BJ (cell line): ENCODE measurements at regions not wholly inside any gene's neighbourhood (a gene's known extent, or its start where the extent isn't known, plus 50 kb on each side); places are given as distances from the start of the nearest gene placed in this dataset.

Experiments
- CTCF ChIA-PET: fragments of 350-600 bp; formaldehyde crosslinking; extraction: SDS; loops from one replicate; lab custom pipeline; 2021; ENCODE audit warnings: antibody characterized with exemption, inconsistent platforms; lab: Yijun Ruan, JAX
- POLR2A ChIA-PET: fragments of 300-600 bp; sonication (Branson Sonifier 250); formaldehyde crosslinking; extraction: SDS; loops from one replicate; lab custom pipeline; 2021; ENCODE audit warnings: antibody characterized with exemption; lab: Charles Lee
- DNase-seq: peaks from one replicate; pipeline ENCODE4 v3.0.0-alpha.2; 2011; ENCODE audit warnings: low read depth
- H3K27me3 ChIP-seq: 2 replicates; pipeline ENCODE4 v1.6.0; 2011; ENCODE audit warnings: low read length; ENCODE audit not compliant: control insufficient read depth, insufficient read depth
- H3K36me3 ChIP-seq: 2 replicates; pipeline ENCODE4 v1.5.1; 2011; ENCODE audit warnings: low read length; ENCODE audit not compliant: control insufficient read depth, insufficient read depth
- H3K4me3 ChIP-seq: 2 replicates; pipeline ENCODE4 v1.5.1; 2011; ENCODE audit warnings: low read depth, mild to moderate bottlenecking, control low read depth, low read length
- CTCF ChIP-seq: IDR thresholded peaks from 2 replicates; pipeline ENCODE4 v1.5.1; 2011; ENCODE audit warnings: low read depth, mild to moderate bottlenecking, control low read depth, inconsistent platforms, low read length, moderate library complexity; ENCODE audit not compliant: insufficient read depth

GRCh38 chr10:120132811-120133210 lies 240.3 kb downstream of the SEC23IP start:
- CTCF ChIA-PET = interaction anchor here (0.6 kb wide), 1 partner anchor 1216 kb away, joined by 4 read pairs; no protein-coding TSS in a partner anchor
- no peak for DNase-seq
- Histone ChIP-seq H3K27me3 (no peaks in the 10 kb centered on the region), H3K4me3 (no peak overlapping the region), H3K36me3 (no peaks in the 10 kb centered on the region)
- no peak for TF ChIP-seq CTCF
- POLR2A ChIA-PET = no interaction called here

DNA sequence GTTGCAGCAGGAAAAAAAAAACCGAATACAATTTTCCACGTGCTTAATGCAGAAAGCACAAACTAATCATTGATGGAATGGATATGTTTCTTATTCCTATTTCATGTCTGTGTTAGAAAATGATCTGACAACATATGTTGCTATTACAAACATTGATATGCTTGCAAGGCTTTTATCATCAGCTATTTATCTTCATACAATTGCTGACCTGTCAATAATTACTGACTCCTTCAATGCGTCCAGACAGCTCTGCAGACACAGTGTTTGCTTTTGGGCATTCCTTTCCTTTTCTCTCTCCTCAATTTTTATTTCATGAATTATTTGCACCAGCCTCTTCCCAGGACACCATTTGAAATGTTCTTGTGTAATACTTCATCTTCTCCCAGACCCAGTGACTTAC lies 246.2 kb downstream of the SEC23IP start:
- Histone ChIP-seq H3K36me3 (no peaks in the 10 kb centered on the region), H3K4me3 (no peak overlapping the region), H3K27me3 (no peaks in the 10 kb centered on the region)
- DNase-seq = no peak
- CTCF ChIA-PET = interaction anchor here (0.6 kb wide), 1 partner anchor 481 kb away, joined by 3 read pairs; no protein-coding TSS in a partner anchor
- POLR2A ChIA-PET = no interaction called here
- no peak for TF ChIP-seq CTCF

- CTCF ChIA-PET = interaction anchor here (0.7 kb wide), 1 partner anchor 111 kb away, joined by 3 read pairs; no protein-coding TSS in a partner anchor
- DNase-seq = no peak
- POLR2A ChIA-PET = no interaction called here
- Histone ChIP-seq H3K27me3 (no peaks in the 10 kb centered on the region), H3K36me3 (no peaks in the 10 kb centered on the region), H3K4me3 (no peak overlapping the region)
- TF ChIP-seq CTCF = no peak
Measured at GRCh38 chr10:120145107-120145506, 252.6 kb downstream of the SEC23IP start.

- ChIA-PET CTCF (no interaction called here), POLR2A (no interaction called here)
- no peak for TF ChIP-seq CTCF
- H3K4me3 ChIP-seq = no peak overlapping the region
- no peaks in the 10 kb centered on the region for H3K27me3 ChIP-seq
- H3K36me3 ChIP-seq = no peaks in the 10 kb centered on the region
- DNase-seq = no peak
Measured at GRCh38 chr10:120156614-120157274, 264.2 kb downstream of the SEC23IP start.

- no peak for TF ChIP-seq CTCF
- CTCF ChIA-PET = no interaction called here
- POLR2A ChIA-PET = no interaction called here
- no peak overlapping the region for H3K4me3 ChIP-seq
- H3K36me3 ChIP-seq = no peaks in the 10 kb centered on the region
- H3K27me3 ChIP-seq = no peaks in the 10 kb centered on the region
- DNase-seq = no peak
Measured at GRCh38 chr10:120161111-120161510, 268.6 kb downstream of the SEC23IP start.
